GM21619 (cell line): ENCODE measurements at regions not wholly inside any gene's neighbourhood (a gene's known extent, or its start where the extent isn't known, plus 50 kb on each side); places are given as distances from the start of the nearest gene placed in this dataset.
"Not testable (repeated sequence)": the region's sequence is repeated elsewhere in the genome, so short reads cannot be mapped to it uniquely, and the experiment has no call there.

ENCODE experiments used
- ATAC-seq: cut with Tn5 transposase; IDR thresholded peaks from one replicate; pipeline ENCODE4 v1.9.1; 2021; ENCODE audit not compliant: unreplicated experiment

GRCh38 chr2:12472265-12472664, 244.5 kb upstream of the TRIB2 start:
- ATAC-seq: not testable (repeated sequence)

GRCh38 chr2:12478151-12479064, 238.3 kb upstream of the TRIB2 start:
- ATAC-seq: no peak

GRCh38 chr2:12479065-12479601, 237.6 kb upstream of the TRIB2 start:
- ATAC-seq: no peak

- ATAC-seq: no peak
These were observed 232.1 kb upstream of the TRIB2 start for GRCh38 chr2:12484536-12485115.

DNA sequence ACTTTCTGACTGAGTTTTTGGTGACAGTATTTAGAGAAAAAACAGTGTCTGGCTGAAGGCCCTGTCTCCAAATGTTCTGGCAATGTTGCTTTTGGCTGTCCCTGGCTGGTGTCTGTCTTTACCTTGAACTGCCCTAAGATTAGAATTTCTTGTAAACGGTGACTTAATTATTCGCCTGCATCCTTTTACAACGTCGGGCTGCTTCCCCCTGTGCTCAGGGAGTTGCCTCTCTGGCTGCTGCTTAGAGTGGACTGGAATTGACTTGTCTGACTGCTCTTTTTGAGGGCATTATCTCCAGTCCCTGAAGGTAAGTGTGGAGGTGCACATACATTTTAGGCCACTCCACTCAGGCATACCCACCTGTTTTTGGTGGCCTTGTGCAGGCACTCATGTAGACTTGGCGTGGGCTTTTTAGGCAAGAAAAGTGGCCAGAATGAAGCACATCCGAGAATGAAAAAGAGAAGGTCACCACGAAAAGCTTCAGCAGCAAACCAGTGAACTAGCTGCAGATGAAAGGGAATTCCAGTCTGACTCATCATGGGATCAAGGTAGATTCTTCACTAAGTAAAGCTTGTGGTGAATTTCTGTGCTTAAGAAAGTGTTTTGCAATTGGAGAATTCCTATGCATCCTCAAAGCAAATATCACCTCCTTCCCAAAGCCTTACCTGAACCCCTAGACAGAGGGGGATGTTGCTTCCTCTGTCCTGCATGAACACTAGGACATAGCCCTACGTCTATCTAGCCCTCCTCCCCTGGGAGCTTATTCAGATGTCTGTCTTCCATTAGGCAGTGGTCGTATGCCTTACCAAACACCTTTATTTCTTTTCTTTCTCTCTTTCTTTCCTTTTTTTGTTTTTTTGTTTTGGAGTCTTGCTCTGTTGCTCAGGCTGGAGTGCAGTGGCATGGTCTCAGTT, 230.3 kb upstream of the TRIB2 start:
- ATAC-seq: peak; percentile 67

- no peak for ATAC-seq
These were observed 229.3 kb upstream of the TRIB2 start for GRCh38 chr2:12487253-12488004.

- peak; percentile 43 for ATAC-seq
These were observed 228.1 kb upstream of the TRIB2 start for GRCh38 chr2:12488352-12489318.

- no peak for ATAC-seq
These were observed 226.1 kb upstream of the TRIB2 start for GRCh38 chr2:12490641-12491040.

GRCh38 chr2:12492360-12492759, 224.4 kb upstream of the TRIB2 start:
- not testable (repeated sequence) for ATAC-seq

- no peak for ATAC-seq
These were observed 223.7 kb upstream of the TRIB2 start for GRCh38 chr2:12493031-12493513.

- ATAC-seq: no peak
These were observed 221.4 kb upstream of the TRIB2 start for GRCh38 chr2:12495247-12495868.

GRCh38 chr2:12498286-12498685, 218.4 kb upstream of the TRIB2 start:
- ATAC-seq: no peak

GRCh38 chr2:12498704-12499103, 218.0 kb upstream of the TRIB2 start:
- ATAC-seq: no peak

- no peak for ATAC-seq
These were observed 215.8 kb upstream of the TRIB2 start for GRCh38 chr2:12500899-12501298.

GRCh38 chr2:12501469-12502158, 215.1 kb upstream of the TRIB2 start:
- peak; percentile 93 for ATAC-seq

- ATAC-seq: no peak
These were observed 214.0 kb upstream of the TRIB2 start for GRCh38 chr2:12502759-12503158.

- ATAC-seq: peak; percentile 41
These were observed 212.3 kb upstream of the TRIB2 start for GRCh38 chr2:12504443-12504842.

- no peak for ATAC-seq
These were observed 209.9 kb upstream of the TRIB2 start for GRCh38 chr2:12506846-12507245.
